CD4-positive, alpha-beta T cell treated with Interleukin-21 for 1 hour (primary cell): ENCODE measurements at regions not wholly inside any gene's neighbourhood (a gene's known extent, or its start where the extent isn't known, plus 50 kb on each side); places are given as distances from the start of the nearest gene placed in this dataset.
"Not testable (repeated sequence)": the region's sequence is repeated elsewhere in the genome, so short reads cannot be mapped to it uniquely, and the experiment has no call there.

Experiments used
- DNase-seq: peaks from one replicate; pipeline ENCODE4 v3.0.0-alpha.2; 2020

GRCh38 chr3:157618075-157618760 is 115.0 kb upstream of the VEPH1 start:
- DNase-seq: peak; percentile 52

GRCh38 chr3:157614896-157615295 is 111.7 kb upstream of the VEPH1 start:
- no peak for DNase-seq

GRCh38 chr3:157611536-157612076 is 108.4 kb upstream of the VEPH1 start:
- no peak for DNase-seq

- DNase-seq: no peak
Measured at GRCh38 chr3:157610876-157611535, 107.8 kb upstream of the VEPH1 start.

GRCh38 chr3:157607826-157608405 is 104.7 kb upstream of the VEPH1 start:
- DNase-seq: no peak

GRCh38 chr3:157606852-157607197 is 103.6 kb upstream of the VEPH1 start:
- no peak for DNase-seq

- DNase-seq: peak; percentile 49
Measured at GRCh38 chr3:157606011-157606851, 103.0 kb upstream of the VEPH1 start.

- no peak for DNase-seq
Measured at GRCh38 chr3:157605356-157605755, 102.1 kb upstream of the VEPH1 start.

GRCh38 chr3:157602424-157602823 is 99.2 kb upstream of the VEPH1 start:
- no peak for DNase-seq

- no peak for DNase-seq
Measured at GRCh38 chr3:157595259-157595658, 92.0 kb upstream of the VEPH1 start.

GRCh38 chr3:157594413-157594812 is 91.2 kb upstream of the VEPH1 start:
- no peak for DNase-seq

- no peak for DNase-seq
Measured at GRCh38 chr3:157592769-157593168, 89.6 kb upstream of the VEPH1 start.

- DNase-seq: no peak
Measured at GRCh38 chr3:157590273-157590672, 87.1 kb upstream of the VEPH1 start.

GRCh38 chr3:157589211-157589610 is 86.0 kb upstream of the VEPH1 start:
- DNase-seq: no peak

GRCh38 chr3:157588386-157589060 is 85.3 kb upstream of the VEPH1 start:
- DNase-seq: no peak

GRCh38 chr3:157586293-157586692 is 83.1 kb upstream of the VEPH1 start:
- no peak for DNase-seq

GRCh38 chr3:157585386-157585785 is 82.2 kb upstream of the VEPH1 start:
- DNase-seq: no peak

GRCh38 chr3:157582637-157582973 is 79.4 kb upstream of the VEPH1 start:
- no peak for DNase-seq

GRCh38 chr3:157581956-157582636 is 78.9 kb upstream of the VEPH1 start:
- DNase-seq: not testable (repeated sequence)

GRCh38 chr3:157581371-157581770 is 78.2 kb upstream of the VEPH1 start:
- DNase-seq: no peak

- DNase-seq: no peak
Measured at GRCh38 chr3:157578181-157578580, 75.0 kb upstream of the VEPH1 start.

GRCh38 chr3:157574531-157574930 is 71.3 kb upstream of the VEPH1 start:
- DNase-seq: no peak
